Rectal smooth muscle tissue (tissue), 1 donor: ENCODE measurements at regions not wholly inside any gene's neighbourhood (a gene's known extent, or its start where the extent isn't known, plus 50 kb on each side); places are given as distances from the start of the nearest gene placed in this dataset.

Source experiments
- H3K27ac ChIP-seq: one replicate; pipeline ENCODE4 v1.7.0; 2013; ENCODE audit warnings: low read depth, low read length, inconsistent platforms
- H3K27me3 ChIP-seq: one replicate; pipeline ENCODE4 v1.7.0; 2013; ENCODE audit warnings: low read length; ENCODE audit not compliant: control insufficient read depth, insufficient read depth
- H3K36me3 ChIP-seq: one replicate; pipeline ENCODE4 v1.7.0; 2013; ENCODE audit warnings: low read length; ENCODE audit not compliant: control insufficient read depth, insufficient read depth
- H3K4me1 ChIP-seq: one replicate; pipeline ENCODE4 v1.7.0; 2013; ENCODE audit warnings: low read length; ENCODE audit not compliant: control insufficient read depth, insufficient read depth
- H3K4me3 ChIP-seq: one replicate; pipeline ENCODE4 v1.7.0; 2013; ENCODE audit warnings: low read length
- H3K9ac ChIP-seq: one replicate; pipeline ENCODE4 v1.7.0; 2013; ENCODE audit warnings: low read length

- Histone ChIP-seq H3K4me3 (peak overlapping the region; percentile 10), H3K27ac (no peak overlapping the region), H3K36me3 (no peaks in the 10 kb centered on the region), H3K4me1 (no peaks in the 10 kb centered on the region), H3K9ac (no peak overlapping the region), H3K27me3 (no peaks in the 10 kb centered on the region)
These were observed 105.9 kb upstream of the ID2 start for GRCh38 chr2:8575834-8576423.

GRCh38 chr2:8576525-8577167, 105.2 kb upstream of the ID2 start:
- Histone ChIP-seq H3K4me1 (no peaks in the 10 kb centered on the region), H3K27ac (no peak overlapping the region), H3K36me3 (no peaks in the 10 kb centered on the region), H3K4me3 (no peak overlapping the region), H3K9ac (no peak overlapping the region), H3K27me3 (no peaks in the 10 kb centered on the region)

- H3K4me1 ChIP-seq, result no peaks in the 10 kb centered on the region
- H3K9ac ChIP-seq, result no peak overlapping the region
- no peaks in the 10 kb centered on the region for H3K27me3 ChIP-seq
- no peak overlapping the region for H3K27ac ChIP-seq
- no peak overlapping the region for H3K4me3 ChIP-seq
- H3K36me3 ChIP-seq, result no peaks in the 10 kb centered on the region
These were observed 104.3 kb upstream of the ID2 start for GRCh38 chr2:8577573-8577972.

DNA sequence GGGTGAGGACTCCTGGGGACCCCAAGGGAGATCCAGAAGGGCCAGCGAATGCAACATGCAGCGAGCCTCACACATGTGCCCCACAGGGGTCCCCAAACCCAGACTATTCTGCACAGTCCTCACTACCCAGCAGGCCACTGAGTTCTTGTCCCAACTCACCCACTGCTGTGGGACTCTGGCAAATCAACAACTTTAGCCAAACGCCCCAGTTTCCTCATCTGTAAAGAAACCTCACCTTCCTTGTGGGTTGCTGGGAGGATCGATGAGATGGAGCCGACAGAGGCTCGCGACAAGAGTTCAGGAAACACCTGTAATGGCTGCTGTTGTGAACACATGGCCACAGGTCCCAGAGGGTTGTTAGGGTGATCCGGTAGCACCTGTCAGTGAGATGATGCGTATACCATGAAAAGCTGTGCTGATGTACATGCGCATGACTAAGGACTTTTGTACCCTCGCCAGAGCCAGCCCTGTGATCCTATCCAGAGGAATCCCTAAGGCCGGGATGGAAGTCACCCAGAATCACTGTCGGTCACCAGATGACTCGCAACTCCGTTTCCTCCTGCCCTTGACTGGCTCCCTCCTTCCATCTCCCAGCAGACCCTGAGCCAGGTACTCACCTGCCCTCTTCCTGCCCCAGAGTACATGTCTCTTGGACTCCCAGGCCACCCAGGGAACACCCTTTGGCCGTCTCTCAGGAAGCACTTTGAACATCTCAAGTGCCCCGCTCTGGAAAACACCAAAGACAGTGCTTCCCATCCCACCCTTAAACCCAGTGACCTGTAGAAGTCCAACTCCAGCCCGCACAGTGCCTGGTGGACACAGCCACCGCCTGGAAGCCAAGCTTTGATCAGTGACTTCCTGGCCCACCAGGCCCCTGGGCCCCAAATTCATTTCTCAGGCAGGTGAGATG, 103.3 kb upstream of the ID2 start:
- no peaks in the 10 kb centered on the region for H3K36me3 ChIP-seq
- H3K27ac ChIP-seq, result no peak overlapping the region
- no peaks in the 10 kb centered on the region for H3K27me3 ChIP-seq
- H3K4me3 ChIP-seq, result no peak overlapping the region
- no peaks in the 10 kb centered on the region for H3K4me1 ChIP-seq
- H3K9ac ChIP-seq, result no peak overlapping the region

GRCh38 chr2:8579485-8580085, 102.3 kb upstream of the ID2 start:
- no peaks in the 10 kb centered on the region for H3K4me1 ChIP-seq
- no peaks in the 10 kb centered on the region for H3K36me3 ChIP-seq
- H3K9ac ChIP-seq, result no peak overlapping the region
- H3K27me3 ChIP-seq, result no peaks in the 10 kb centered on the region
- no peak overlapping the region for H3K27ac ChIP-seq
- H3K4me3 ChIP-seq, result no peak overlapping the region

DNA sequence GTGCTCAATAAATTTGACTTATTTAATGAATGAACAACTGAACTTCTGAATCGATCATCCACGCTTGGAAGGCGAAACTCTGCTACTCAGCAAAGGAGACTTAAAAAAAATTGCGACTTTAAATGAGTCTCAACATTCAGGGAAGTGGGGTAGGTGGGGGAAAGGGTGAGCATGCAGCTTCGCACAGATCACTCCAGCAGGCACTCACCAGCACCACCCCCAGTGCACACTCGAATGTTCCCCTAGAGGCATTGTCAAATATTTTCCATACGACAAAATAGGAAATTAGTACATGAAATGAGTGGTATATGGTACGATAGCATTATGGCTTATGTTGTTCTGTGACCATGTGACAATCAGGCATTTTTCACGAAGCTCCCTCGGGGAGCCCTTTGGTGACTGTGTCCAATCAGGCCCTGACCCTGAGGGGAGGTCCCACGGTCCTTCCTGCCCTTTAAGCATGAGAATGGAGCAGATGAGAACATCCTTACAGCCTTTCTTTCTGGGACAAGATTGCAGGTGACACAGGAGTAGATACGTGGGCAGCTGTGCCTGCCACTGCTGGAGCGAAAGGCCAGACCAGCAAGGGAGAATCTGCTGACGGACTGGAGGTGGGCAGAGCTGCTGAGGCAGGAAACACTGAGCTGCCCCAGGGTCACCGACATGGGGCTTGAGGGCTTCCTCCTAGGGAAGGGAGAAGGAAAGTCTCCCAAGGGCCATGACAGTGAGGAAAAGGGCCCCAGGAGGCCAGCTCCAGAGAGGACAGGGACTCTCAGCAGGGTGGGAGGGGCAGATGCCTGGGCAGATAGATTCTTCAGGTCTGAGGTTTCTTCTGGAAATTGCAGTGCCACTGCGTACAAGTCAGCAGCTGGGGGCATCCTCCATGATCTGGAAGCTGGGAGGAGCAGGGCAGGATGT, 101.3 kb upstream of the ID2 start:
- H3K9ac ChIP-seq, result no peak overlapping the region
- no peak overlapping the region for H3K4me3 ChIP-seq
- no peak overlapping the region for H3K27ac ChIP-seq
- H3K27me3 ChIP-seq, result no peaks in the 10 kb centered on the region
- H3K36me3 ChIP-seq, result no peaks in the 10 kb centered on the region
- H3K4me1 ChIP-seq, result no peaks in the 10 kb centered on the region

GRCh38 chr2:8581234-8581561, 100.7 kb upstream of the ID2 start:
- Histone ChIP-seq H3K36me3 (no peaks in the 10 kb centered on the region), H3K4me1 (no peaks in the 10 kb centered on the region), H3K27ac (no peak overlapping the region), H3K4me3 (no peak overlapping the region), H3K27me3 (no peaks in the 10 kb centered on the region), H3K9ac (no peak overlapping the region)

DNA sequence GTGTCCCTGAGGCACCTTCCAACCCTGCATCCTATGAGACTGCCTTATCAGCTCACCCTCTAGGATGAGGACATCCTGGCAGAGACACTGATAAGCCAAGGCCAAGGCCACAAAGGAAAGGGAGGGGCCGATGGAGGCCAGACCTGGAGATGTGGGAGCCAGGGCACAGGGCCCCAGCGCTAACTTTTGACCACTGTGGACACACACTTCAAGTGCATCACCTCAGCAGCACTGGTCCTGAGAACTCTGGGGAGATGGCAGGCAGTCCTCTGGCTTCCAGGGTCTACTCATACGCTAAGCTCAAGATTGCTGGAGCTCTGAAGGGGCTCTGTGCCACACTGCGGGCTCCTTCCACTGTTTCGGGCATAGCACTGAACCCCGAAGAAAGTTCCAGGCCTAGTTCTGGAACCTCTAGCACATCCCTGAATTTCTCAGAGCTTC, 100.2 kb upstream of the ID2 start:
- no peaks in the 10 kb centered on the region for H3K27me3 ChIP-seq
- H3K27ac ChIP-seq, result no peak overlapping the region
- H3K9ac ChIP-seq, result no peak overlapping the region
- no peaks in the 10 kb centered on the region for H3K36me3 ChIP-seq
- no peak overlapping the region for H3K4me3 ChIP-seq
- no peaks in the 10 kb centered on the region for H3K4me1 ChIP-seq

DNA sequence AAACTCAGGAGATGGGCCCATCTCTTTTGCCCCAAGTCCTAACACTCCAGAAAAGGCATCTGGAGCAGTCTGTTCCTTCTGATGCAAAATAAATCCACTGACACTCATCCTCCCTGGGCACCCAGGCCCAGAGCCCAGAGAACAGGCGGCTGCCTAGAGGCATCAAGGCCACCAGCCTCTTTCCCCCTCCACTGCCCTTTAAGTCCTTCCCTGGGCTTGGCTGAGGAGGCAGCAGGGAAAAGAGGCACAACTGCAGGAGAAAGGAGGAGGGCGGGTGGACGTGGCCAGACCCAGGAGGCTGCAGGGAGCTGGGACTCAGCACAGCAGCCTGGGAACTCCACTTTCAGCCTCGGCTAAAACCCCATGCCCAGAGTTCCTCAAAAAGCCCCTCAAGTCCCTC, 99.7 kb upstream of the ID2 start:
- H3K27me3 ChIP-seq, result no peaks in the 10 kb centered on the region
- H3K9ac ChIP-seq, result no peak overlapping the region
- H3K4me3 ChIP-seq, result no peak overlapping the region
- H3K27ac ChIP-seq, result no peak overlapping the region
- no peaks in the 10 kb centered on the region for H3K4me1 ChIP-seq
- no peaks in the 10 kb centered on the region for H3K36me3 ChIP-seq

GRCh38 chr2:8582651-8583399, 99.0 kb upstream of the ID2 start:
- Histone ChIP-seq H3K4me1 (no peaks in the 10 kb centered on the region), H3K9ac (no peak overlapping the region), H3K27ac (peak overlapping the region; percentile 43), H3K4me3 (no peak overlapping the region), H3K27me3 (no peaks in the 10 kb centered on the region), H3K36me3 (no peaks in the 10 kb centered on the region)

DNA sequence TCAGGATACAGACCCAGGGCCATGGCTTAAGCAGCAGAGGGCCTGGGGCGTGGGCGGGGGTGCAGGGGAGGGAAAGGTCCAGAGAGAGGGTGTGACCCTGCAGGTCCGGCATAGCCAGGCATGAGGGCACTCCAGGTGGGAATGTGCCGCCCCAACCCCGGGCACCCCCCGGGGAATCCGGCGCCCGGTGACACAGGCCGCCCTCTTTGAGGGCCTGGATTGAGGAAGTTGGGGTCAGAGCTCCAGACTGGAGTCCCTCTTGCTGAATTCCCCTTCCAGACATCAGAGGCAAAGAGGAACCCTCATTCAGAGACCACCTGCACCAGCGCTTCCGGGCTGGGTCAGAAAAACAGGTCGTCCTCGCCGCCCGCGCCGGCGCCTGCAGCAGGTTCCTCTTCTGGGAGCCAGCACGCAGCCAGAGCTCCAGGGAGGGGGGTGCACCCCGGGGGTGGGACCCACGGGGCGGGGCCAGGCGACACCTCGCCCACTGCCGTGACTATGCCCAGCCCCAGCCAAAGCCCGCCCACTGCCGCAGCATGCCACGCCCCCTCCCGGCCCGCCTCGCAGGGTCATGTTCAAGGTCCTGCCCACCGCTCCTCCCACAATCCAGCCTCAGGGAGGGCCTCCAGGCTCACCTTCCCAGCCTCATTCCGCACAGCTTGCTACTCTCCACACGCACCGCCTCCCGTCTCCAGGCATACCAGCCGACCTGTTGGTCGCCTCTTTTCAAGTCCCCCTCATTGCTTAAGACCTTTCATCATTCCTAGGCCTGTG, 98.3 kb upstream of the ID2 start:
- H3K4me1 ChIP-seq, result no peaks in the 10 kb centered on the region
- peak overlapping the region; percentile 43 for H3K27ac ChIP-seq
- no peak overlapping the region for H3K9ac ChIP-seq
- peak overlapping the region; percentile 57 for H3K4me3 ChIP-seq
- H3K36me3 ChIP-seq, result no peaks in the 10 kb centered on the region
- H3K27me3 ChIP-seq, result no peaks in the 10 kb centered on the region
